CD4-positive, alpha-beta T cell (primary cell): ENCODE measurements at regions not wholly inside any gene's neighbourhood (a gene's known extent, or its start where the extent isn't known, plus 50 kb on each side); places are given as distances from the start of the nearest gene placed in this dataset.
A peak's percentile ranks its signal among the peaks of the same experiment; 100 is the strongest.

ENCODE experiments used
- ATAC-seq: fragments of 200-7000 bp; cut with Tn5 transposase; one replicate; pipeline ENCODE4 v1.10.0; 2022; ENCODE audit warnings: mild to moderate bottlenecking; ENCODE audit not compliant: poor library complexity
- CTCF ChIA-PET: fragments of 350-600 bp; sonication (Branson Sonifier 250); formaldehyde crosslinking; loops from one replicate; lab custom pipeline; 2021; ENCODE audit warnings: antibody characterized with exemption, inconsistent platforms; lab: Charles Lee
- POLR2A ChIA-PET: fragments of 350-600 bp; sonication (Branson Sonifier 250); formaldehyde crosslinking; loops from one replicate; lab custom pipeline; 2021; ENCODE audit warnings: antibody characterized with exemption, inconsistent platforms; lab: Charles Lee
- DNase-seq, 14 experiments: peaks; one replicate each; pipeline ENCODE4 v3.0.0-alpha.2; 2013 to 2020; ENCODE audit warnings: mixed read lengths in 2 of 14
- H3K27ac ChIP-seq, 2 donors: one replicate each; pipeline versions ENCODE4 v1.5.1 to v1.7.0; 2013; ENCODE audit warnings: low read length in 2 of 2, low read depth in 1 of 2, mild to moderate bottlenecking in 1 of 2
- H3K27me3 ChIP-seq, 2 experiments: 1 replicate in 1 of 2; 2 replicates in 1 of 2; pipeline versions ENCODE4 v1.6.1 to v1.7.0; 2013; ENCODE audit warnings: low read length in 2 of 2, control low read depth in 1 of 2, mild to moderate bottlenecking in 1 of 2, moderate library complexity in 1 of 2; ENCODE audit not compliant: insufficient read depth in 2 of 2, control insufficient read depth in 1 of 2
- H3K36me3 ChIP-seq: one replicate; pipeline ENCODE4 v1.6.1; 2013; ENCODE audit warnings: low read length, control low read depth; ENCODE audit not compliant: insufficient read depth
- H3K4me1 ChIP-seq: one replicate; pipeline ENCODE4 v1.6.1; 2013; ENCODE audit warnings: low read length, control low read depth; ENCODE audit not compliant: insufficient read depth
- H3K4me3 ChIP-seq: one replicate; pipeline ENCODE4 v1.5.1; 2013; ENCODE audit warnings: mild to moderate bottlenecking, low read length, moderate library complexity
- H3K9me3 ChIP-seq, 2 experiments: 1 replicate in 1 of 2; 2 replicates in 1 of 2; pipeline versions ENCODE4 v1.6.1 to v1.7.0; 2013; ENCODE audit warnings: low read length in 2 of 2, mild to moderate bottlenecking in 2 of 2, control low read depth in 1 of 2, moderate library complexity in 1 of 2; ENCODE audit not compliant: control insufficient read depth in 1 of 2, insufficient read depth in 1 of 2
- H3K27ac Mint-ChIP-seq: one replicate; pipeline ENCODE4 v1.8.0; 2020; ENCODE audit warnings: mixed read lengths
- H3K27me3 Mint-ChIP-seq: one replicate; pipeline ENCODE4 v1.8.0; 2021; ENCODE audit warnings: mixed read lengths
- H3K36me3 Mint-ChIP-seq: one replicate; pipeline ENCODE4 v1.8.0; 2021; ENCODE audit warnings: low read depth, mixed read lengths
- H3K4me1 Mint-ChIP-seq: one replicate; pipeline ENCODE4 v1.8.0; 2021; ENCODE audit warnings: low read depth, mixed read lengths
- H3K4me3 Mint-ChIP-seq: one replicate; pipeline ENCODE4 v1.8.0; 2020; ENCODE audit warnings: mild to moderate bottlenecking, mixed read lengths
- H3K9me3 Mint-ChIP-seq: one replicate; pipeline ENCODE4 v1.8.0; 2020; ENCODE audit warnings: mixed read lengths
- intact Hi-C, 2 experiments: fragments of 100-400 bp; cut with DNase I in 1 of 2; cut with micrococcal nuclease in 1 of 2; formaldehyde crosslinking; loops; one replicate each; pipeline versions ENCODE4 v1.15.1 to v1.9.0; 2023 to 2025; cut with DNase I, micrococcal nuclease
- TF ChIP-seq, protein P1 (sequence below): fragments of 200-600 bp; IDR thresholded peaks from one replicate; pipeline ENCODE4 v1.8.0; 2022; ENCODE audit warnings: antibody characterized with exemption, mild to moderate bottlenecking

DNA sequence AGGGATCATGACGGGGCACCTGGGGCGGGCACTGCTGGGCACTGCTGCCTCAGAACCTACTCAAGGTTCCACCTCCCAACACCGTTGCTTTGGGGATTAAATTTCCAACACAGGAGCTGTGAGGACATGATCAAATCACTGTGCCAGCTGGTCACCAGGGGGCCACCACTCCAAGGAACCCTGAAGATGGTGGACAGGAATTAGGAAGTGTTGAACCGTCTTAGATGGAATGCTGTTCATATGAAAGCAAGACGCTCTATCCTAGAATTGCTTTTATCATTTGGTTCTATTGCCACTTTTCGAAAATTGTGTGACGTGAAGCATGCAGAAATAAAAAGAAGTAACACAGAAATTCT, 140.3 kb downstream of the DLL1 start:
- no peaks in the 10 kb centered on the region for H3K9me3 ChIP-seq
- no peak for ATAC-seq
- H3K4me1 Mint-ChIP-seq = peaks cover 39% of the 10 kb centered on the region
- ChIA-PET POLR2A (interaction anchor here (0.6 kb wide), 1 partner anchor 382 kb away, joined by 3 read pairs; no protein-coding TSS in a partner anchor), CTCF (no interaction called here)
- peaks cover 54% of the 10 kb centered on the region for H3K4me1 ChIP-seq
- H3K4me3 ChIP-seq = no peak overlapping the region
- no peak for DNase-seq
- peaks cover 14% of the 10 kb centered on the region for H3K27me3 Mint-ChIP-seq
- H3K27ac Mint-ChIP-seq = no peak overlapping the region
- TF ChIP-seq, protein P1, sequence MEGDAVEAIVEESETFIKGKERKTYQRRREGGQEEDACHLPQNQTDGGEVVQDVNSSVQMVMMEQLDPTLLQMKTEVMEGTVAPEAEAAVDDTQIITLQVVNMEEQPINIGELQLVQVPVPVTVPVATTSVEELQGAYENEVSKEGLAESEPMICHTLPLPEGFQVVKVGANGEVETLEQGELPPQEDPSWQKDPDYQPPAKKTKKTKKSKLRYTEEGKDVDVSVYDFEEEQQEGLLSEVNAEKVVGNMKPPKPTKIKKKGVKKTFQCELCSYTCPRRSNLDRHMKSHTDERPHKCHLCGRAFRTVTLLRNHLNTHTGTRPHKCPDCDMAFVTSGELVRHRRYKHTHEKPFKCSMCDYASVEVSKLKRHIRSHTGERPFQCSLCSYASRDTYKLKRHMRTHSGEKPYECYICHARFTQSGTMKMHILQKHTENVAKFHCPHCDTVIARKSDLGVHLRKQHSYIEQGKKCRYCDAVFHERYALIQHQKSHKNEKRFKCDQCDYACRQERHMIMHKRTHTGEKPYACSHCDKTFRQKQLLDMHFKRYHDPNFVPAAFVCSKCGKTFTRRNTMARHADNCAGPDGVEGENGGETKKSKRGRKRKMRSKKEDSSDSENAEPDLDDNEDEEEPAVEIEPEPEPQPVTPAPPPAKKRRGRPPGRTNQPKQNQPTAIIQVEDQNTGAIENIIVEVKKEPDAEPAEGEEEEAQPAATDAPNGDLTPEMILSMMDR = no peak
- intact Hi-C loops = no loop called here
- H3K4me3 Mint-ChIP-seq = no peak overlapping the region
- peaks cover 0 to 10% of the 10 kb centered on the region in 2 experiments for H3K27me3 ChIP-seq
- no peaks in the 10 kb centered on the region for H3K9me3 Mint-ChIP-seq
- H3K27ac ChIP-seq = no peak overlapping the region
- no peaks in the 10 kb centered on the region for H3K36me3 Mint-ChIP-seq
- no peaks in the 10 kb centered on the region for H3K36me3 ChIP-seq

DNA sequence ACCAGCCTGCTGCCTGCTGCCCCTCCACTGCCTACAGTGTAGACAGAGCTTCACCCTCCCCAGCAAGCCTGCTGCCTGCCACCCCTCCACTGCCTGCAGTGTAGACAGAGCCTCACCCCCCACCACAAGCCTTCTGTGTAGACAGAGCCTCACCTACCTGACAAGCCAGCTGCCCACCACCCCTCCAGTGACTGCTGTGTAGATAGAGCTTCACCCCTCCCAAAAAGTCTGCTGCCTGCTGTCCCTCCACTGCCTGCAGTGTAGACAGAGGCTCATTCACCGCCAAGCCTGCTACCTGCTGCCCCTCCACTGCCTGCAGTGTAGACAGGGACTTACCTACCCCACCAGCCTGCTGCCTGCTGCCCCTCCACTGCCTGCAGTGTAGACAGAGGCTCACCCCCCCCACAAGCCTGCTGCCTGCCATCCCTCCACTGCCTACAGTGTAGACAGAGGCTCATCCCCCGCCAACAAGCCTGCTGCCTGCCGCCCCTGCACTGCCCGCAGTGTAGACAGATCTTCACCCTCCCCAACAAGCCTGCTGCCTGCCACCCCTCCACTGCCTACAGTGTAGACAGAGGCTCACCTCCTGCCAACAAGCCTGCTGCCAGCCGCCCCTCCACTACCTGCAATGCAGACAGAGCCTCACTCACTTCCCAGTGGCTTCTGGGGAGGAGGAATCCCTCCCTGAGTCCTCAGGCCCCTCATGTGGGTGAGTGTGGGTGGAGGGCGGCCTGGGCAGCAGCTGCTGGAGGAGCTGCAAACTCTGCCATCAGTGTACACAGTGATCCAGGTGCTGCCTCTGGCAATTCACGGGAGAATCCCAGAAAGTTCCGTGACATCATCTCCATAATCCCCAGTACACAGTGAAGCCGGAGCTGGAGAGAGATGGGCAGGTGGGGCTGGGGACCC, 140.9 kb downstream of the DLL1 start:
- Histone ChIP-seq H3K4me1 (peaks cover 59% of the 10 kb centered on the region), H3K27ac (no peak overlapping the region), H3K36me3 (no peaks in the 10 kb centered on the region), H3K9me3 (no peaks in the 10 kb centered on the region), H3K4me3 (no peak overlapping the region), H3K27me3 (peaks cover 0 to 10% of the 10 kb centered on the region in 2 experiments)
- TF ChIP-seq, protein P1 = no peak
- H3K4me3 Mint-ChIP-seq = no peak overlapping the region
- peaks cover 14% of the 10 kb centered on the region for H3K27me3 Mint-ChIP-seq
- CTCF ChIA-PET = no interaction called here
- ATAC-seq (no peak), DNase-seq (no peak)
- POLR2A ChIA-PET = no interaction called here
- no peaks in the 10 kb centered on the region for H3K36me3 Mint-ChIP-seq
- H3K4me1 Mint-ChIP-seq = peaks cover 43% of the 10 kb centered on the region
- peak overlapping the region; percentile 20 for H3K27ac Mint-ChIP-seq
- H3K9me3 Mint-ChIP-seq = peaks cover under 1% of the 10 kb centered on the region
- intact Hi-C loops = no loop called here

DNA sequence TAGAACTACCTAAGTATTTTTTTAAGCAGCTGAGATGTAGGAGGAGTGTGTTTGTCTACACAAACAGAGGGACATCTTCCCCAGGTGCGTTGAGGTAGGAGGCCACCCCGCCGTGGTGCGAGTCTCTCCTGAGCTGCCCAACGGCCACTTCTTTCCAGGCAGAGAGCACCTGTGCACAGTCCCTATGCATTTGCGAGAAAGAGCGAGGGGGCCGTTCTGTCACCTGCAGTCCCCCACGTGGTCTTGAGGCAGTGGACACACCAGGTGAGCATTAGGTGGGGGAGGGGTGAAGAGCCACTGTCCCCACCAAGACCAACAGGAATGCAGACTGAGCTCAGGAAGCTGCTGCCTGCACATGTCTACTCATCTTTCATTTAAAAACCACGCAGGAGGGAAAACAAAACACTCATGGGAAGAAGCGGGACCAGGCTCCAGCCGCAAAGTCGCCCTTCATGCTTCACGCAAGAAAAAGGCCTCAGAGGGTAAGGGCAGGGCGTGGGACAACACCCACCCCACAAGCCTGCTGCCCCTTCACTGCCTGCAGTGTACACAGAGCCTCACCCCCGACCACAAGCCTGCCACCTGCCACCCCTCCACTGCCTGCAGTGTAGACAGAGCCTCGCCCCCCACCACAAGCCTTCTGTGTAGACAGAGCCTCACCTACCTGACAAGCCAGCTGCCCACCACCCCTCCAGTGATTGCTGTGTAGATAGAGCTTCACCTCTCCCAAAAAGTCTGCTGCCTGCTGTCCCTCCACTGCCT, 142.0 kb downstream of the DLL1 start:
- peak overlapping the region; percentile 51 for H3K27ac Mint-ChIP-seq
- ChIA-PET CTCF (no interaction called here), POLR2A (interaction anchor here (1.4 to 2.2 kb wide), 3 partner anchors 60 to 158 kb away, joined by 3 to 18 read pairs (median 9); no protein-coding TSS in a partner anchor)
- H3K36me3 ChIP-seq = no peaks in the 10 kb centered on the region
- intact Hi-C loops = no loop called here
- ATAC-seq = no peak
- H3K4me1 ChIP-seq = peaks cover 64% of the 10 kb centered on the region
- DNase-seq = no peak
- H3K27ac ChIP-seq = no peak overlapping the region
- H3K9me3 ChIP-seq = peaks cover 0 to 1% of the 10 kb centered on the region in 2 experiments
- H3K4me3 ChIP-seq = peak overlapping the region; percentile 43
- peaks cover 0 to 8% of the 10 kb centered on the region in 2 experiments for H3K27me3 ChIP-seq
- no peak overlapping the region for H3K4me3 Mint-ChIP-seq
- TF ChIP-seq, protein P1 = no peak
- H3K36me3 Mint-ChIP-seq = no peaks in the 10 kb centered on the region
- peaks cover 14% of the 10 kb centered on the region for H3K27me3 Mint-ChIP-seq
- peaks cover 3% of the 10 kb centered on the region for H3K9me3 Mint-ChIP-seq
- peaks cover 48% of the 10 kb centered on the region for H3K4me1 Mint-ChIP-seq
